ENCODE measurements at regions not wholly inside any gene's neighbourhood (a gene's known extent, or its start where the extent isn't known, plus 50 kb on each side); places are given as distances from the start of the nearest gene placed in this dataset.
"Not testable (repeated sequence)": the region's sequence is repeated elsewhere in the genome, so short reads cannot be mapped to it uniquely, and the experiment has no call there.

GRCh38 chr6:144899161-144899560, 614.0 kb downstream of the UTRN start:
- DNase-seq, result no peak

GRCh38 chr6:144901412-144901811, 616.3 kb downstream of the UTRN start:
- no peak for DNase-seq

- no peak for DNase-seq
Measured at GRCh38 chr6:144908004-144908403, 622.9 kb downstream of the UTRN start.

GRCh38 chr6:144909753-144910285, 624.7 kb downstream of the UTRN start:
- no peak for DNase-seq

- DNase-seq, result no peak
Measured at GRCh38 chr6:144911322-144911721, 626.2 kb downstream of the UTRN start.

- no peak for DNase-seq
Measured at GRCh38 chr6:144912474-144912873, 627.3 kb downstream of the UTRN start.

- DNase-seq, result no peak
Measured at GRCh38 chr6:144918073-144918472, 632.9 kb downstream of the UTRN start.

- DNase-seq, result no peak
Measured at GRCh38 chr6:144919560-144919959, 634.4 kb downstream of the UTRN start.

GRCh38 chr6:144920391-144920961, 635.3 kb downstream of the UTRN start:
- no peak for DNase-seq

GRCh38 chr6:144921206-144921975, 636.3 kb downstream of the UTRN start:
- no peak for DNase-seq

GRCh38 chr6:144922120-144922722, 637.1 kb downstream of the UTRN start:
- peak; percentile 79 for DNase-seq

GRCh38 chr6:144922771-144923490, 637.8 kb downstream of the UTRN start:
- DNase-seq, result not testable (repeated sequence)

- not testable (repeated sequence) for DNase-seq
Measured at GRCh38 chr6:144923491-144923787, 638.3 kb downstream of the UTRN start.

GRCh38 chr6:144928847-144929246, 643.7 kb downstream of the UTRN start:
- DNase-seq, result no peak

GRCh38 chr6:144929262-144929661, 644.1 kb downstream of the UTRN start:
- no peak for DNase-seq

GRCh38 chr6:144931172-144932035, 646.3 kb downstream of the UTRN start:
- peak; percentile 63 for DNase-seq

- DNase-seq, result no peak
Measured at GRCh38 chr6:144932621-144933020, 647.5 kb downstream of the UTRN start.

GRCh38 chr6:144935181-144935580, 650.0 kb downstream of the UTRN start:
- no peak for DNase-seq

- DNase-seq, result no peak
Measured at GRCh38 chr6:144935661-144936060, 650.5 kb downstream of the UTRN start.

GRCh38 chr6:144936764-144937163, 651.6 kb downstream of the UTRN start:
- DNase-seq, result no peak

- no peak for DNase-seq
Measured at GRCh38 chr6:144939921-144940320, 654.8 kb downstream of the UTRN start.

- DNase-seq, result no peak
Measured at GRCh38 chr6:144944106-144944505, 659.0 kb downstream of the UTRN start.
